Vagina (tissue), 2 donors: ENCODE measurements at regions not wholly inside any gene's neighbourhood (a gene's known extent, or its start where the extent isn't known, plus 50 kb on each side); places are given as distances from the start of the nearest gene placed in this dataset.

Experiments
- DNase-seq, 2 donors: peaks; one replicate each; pipeline ENCODE4 v3.0.0-alpha.2; 2017; ENCODE audit errors: extremely low spot score in 2 of 2
- H3K27ac ChIP-seq: fragments of 200-600 bp; sonication (generic); one replicate; pipeline ENCODE4 v1.5.1; 2019
- H3K27me3 ChIP-seq: fragments of 200-600 bp; sonication (generic); one replicate; pipeline ENCODE4 v1.5.1; 2019
- H3K36me3 ChIP-seq, 2 donors: fragments of 200-600 bp; sonication (generic); one replicate each; pipeline ENCODE4 v1.5.1; 2017 to 2019
- H3K4me1 ChIP-seq: fragments of 200-600 bp; sonication (generic); one replicate; pipeline ENCODE4 v1.5.1; 2019
- H3K4me3 ChIP-seq, 2 donors: fragments of 200-600 bp; sonication (generic); 1 replicate in 1 of 2; 2 replicates in 1 of 2; pipeline ENCODE4 v1.5.1; 2016 to 2019
- H3K9me3 ChIP-seq: fragments of 200-600 bp; sonication (generic); one replicate; pipeline ENCODE4 v1.5.1; 2019
- CTCF ChIP-seq, 3 experiments: fragments of 450-650 bp in 2 of 3; fragments of 200-600 bp in 1 of 3; sonication (generic) in 1 of 3; IDR thresholded peaks; one replicate each; pipeline ENCODE4 v1.5.1; 2017 to 2019; ENCODE audit warnings: antibody characterized with exemption in 3 of 3, mild to moderate bottlenecking in 2 of 3, moderate library complexity in 2 of 3
- POLR2A ChIP-seq, 2 donors: fragments of 450-650 bp; IDR thresholded peaks; one replicate each; pipeline ENCODE4 v1.6.1; 2017; ENCODE audit warnings: antibody characterized with exemption in 2 of 2, mild to moderate bottlenecking in 2 of 2, moderate library complexity in 2 of 2
- POLR2AphosphoS5 ChIP-seq, 2 donors: sonication (generic); formaldehyde crosslinking; IDR thresholded peaks; one replicate each; pipeline ENCODE4 v1.9.0; 2017; ENCODE audit warnings: antibody characterized with exemption in 2 of 2, mild to moderate bottlenecking in 2 of 2, low read depth in 1 of 2; ENCODE audit not compliant: insufficient read depth in 1 of 2
- intact Hi-C: fragments of 100-400 bp; cut with DNase I; formaldehyde crosslinking; loops from one replicate; pipeline ENCODE4 v1.15.1; 2023

DNA sequence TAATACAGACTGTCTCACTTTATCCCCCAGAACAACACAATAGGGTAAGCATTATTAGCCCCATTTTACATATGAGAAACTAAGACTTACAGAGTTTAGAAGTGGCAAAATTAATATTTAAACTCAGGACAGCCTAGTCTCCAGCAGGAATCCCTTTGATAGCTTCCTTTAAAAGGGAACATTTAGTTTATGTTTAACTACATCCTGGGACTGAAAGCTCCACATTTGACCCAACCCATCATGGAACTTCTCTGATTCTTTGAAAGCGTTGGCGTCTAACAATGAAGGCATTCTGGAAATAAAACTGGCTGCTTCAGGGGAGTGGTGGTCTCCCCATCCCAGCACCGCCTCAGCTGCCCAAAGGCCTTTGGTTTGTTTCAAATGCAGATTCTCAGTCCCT is 250.6 kb upstream of the NFIA start:
- H3K36me3 ChIP-seq: no peaks in the 10 kb centered on the region
- no peak for TF ChIP-seq POLR2A (IDR thresholded peaks at IDR 0.05)
- no peak for TF ChIP-seq POLR2AphosphoS5 (IDR thresholded peaks at IDR 0.05; ENCODE audit: insufficient read depth in 1 of 2, low read depth in 1 of 2)
- TF ChIP-seq CTCF (IDR thresholded peaks at IDR 0.05): no peak
- H3K4me3 ChIP-seq: no peak overlapping the region
- H3K4me1 ChIP-seq: no peaks in the 10 kb centered on the region
- no peak for DNase-seq
- H3K27me3 ChIP-seq: no peaks in the 10 kb centered on the region
- intact Hi-C loops: no loop called here
- H3K27ac ChIP-seq: no peak overlapping the region
- no peaks in the 10 kb centered on the region for H3K9me3 ChIP-seq

DNA sequence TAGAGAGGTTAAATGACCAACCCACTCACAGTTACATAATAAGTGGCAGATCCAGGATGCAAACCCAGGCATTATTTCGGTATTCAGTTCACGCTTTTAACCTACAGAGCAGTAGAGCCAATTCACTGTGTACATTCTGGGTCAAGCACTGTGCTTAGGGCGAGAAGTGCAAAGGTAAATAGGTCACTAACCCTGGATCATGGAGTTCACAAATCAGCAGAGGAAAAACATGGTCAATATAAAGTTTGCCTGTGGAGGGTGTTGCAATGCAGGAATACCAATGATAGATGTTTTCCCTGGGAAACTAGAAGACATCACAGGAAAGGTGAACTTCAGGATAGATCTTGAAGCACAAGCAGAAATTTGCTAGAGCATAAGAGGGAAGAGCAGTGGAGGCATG is 253.4 kb upstream of the NFIA start:
- Histone ChIP-seq H3K36me3 (no peaks in the 10 kb centered on the region), H3K27ac (no peak overlapping the region), H3K4me1 (no peaks in the 10 kb centered on the region), H3K27me3 (no peaks in the 10 kb centered on the region), H3K4me3 (no peak overlapping the region), H3K9me3 (no peaks in the 10 kb centered on the region)
- no peak for DNase-seq
- no peak for TF ChIP-seq POLR2AphosphoS5 (IDR thresholded peaks at IDR 0.05; ENCODE audit: insufficient read depth in 1 of 2, low read depth in 1 of 2)
- TF ChIP-seq CTCF (IDR thresholded peaks at IDR 0.05): no peak
- TF ChIP-seq POLR2A (IDR thresholded peaks at IDR 0.05): no peak
- intact Hi-C loops: no loop called here

DNA sequence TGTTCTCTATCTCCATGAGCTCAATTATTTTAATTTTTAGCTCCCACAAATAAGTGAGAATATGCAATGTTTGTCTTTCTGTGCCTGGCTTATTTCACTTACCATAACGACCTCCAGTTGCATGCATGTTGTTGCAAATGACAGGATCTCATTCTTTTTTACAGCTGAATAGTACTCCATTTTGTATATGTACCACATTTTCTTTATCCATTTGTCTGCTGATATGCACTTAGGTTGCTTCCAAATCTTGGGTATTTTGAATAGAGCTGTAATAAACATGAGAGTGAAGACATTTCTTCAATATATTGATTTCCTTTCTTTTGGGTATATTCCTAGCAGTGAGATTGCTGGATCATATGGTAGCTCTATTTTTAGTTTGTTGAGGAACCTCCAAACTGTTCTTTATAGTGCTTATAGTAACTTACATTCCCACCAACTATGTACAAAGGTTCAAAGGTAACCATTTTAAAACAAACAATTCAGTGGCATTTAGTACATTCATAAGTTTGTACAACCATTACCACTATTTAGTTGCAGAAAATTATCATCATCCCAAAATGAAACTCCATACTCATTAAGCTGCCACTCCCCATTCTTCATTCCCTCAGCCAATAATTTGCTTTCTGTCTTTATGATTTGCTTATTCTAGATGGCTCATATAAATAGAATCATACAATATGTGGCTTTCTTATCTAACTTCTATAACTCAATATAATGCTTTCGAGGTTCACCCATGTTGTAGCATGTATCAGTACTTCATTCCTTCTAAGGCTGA is 255.9 kb upstream of the NFIA start:
- intact Hi-C loops: no loop called here
- TF ChIP-seq POLR2A (IDR thresholded peaks at IDR 0.05) (no peak), CTCF (IDR thresholded peaks at IDR 0.05) (no peak), POLR2AphosphoS5 (IDR thresholded peaks at IDR 0.05; ENCODE audit: insufficient read depth in 1 of 2, low read depth in 1 of 2) (no peak)
- Histone ChIP-seq H3K36me3 (no peaks in the 10 kb centered on the region), H3K27me3 (no peaks in the 10 kb centered on the region), H3K27ac (no peak overlapping the region), H3K9me3 (no peaks in the 10 kb centered on the region), H3K4me3 (no peak overlapping the region), H3K4me1 (no peaks in the 10 kb centered on the region)
- DNase-seq: no peak

DNA sequence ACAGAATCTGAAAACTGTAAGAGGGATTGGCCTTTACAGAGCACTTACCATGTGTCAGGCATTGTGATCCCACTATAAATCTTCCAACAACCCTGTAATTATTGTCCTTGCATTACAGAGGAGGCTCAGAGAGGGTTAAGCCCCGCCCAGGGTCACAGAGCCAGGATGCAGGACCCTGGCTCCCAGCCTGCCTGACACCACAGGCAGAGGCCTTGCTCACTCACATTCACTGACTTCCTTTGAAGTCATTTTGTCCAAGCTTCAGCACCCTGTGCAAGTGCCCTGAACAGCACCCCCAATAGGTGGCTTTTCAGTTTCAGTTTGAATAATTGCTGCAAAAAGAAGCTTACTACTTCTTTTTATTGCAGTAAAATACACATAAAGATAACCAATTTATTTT is 256.8 kb upstream of the NFIA start:
- DNase-seq: no peak
- Histone ChIP-seq H3K36me3 (no peaks in the 10 kb centered on the region), H3K27ac (no peak overlapping the region), H3K9me3 (no peaks in the 10 kb centered on the region), H3K27me3 (no peaks in the 10 kb centered on the region), H3K4me1 (no peaks in the 10 kb centered on the region), H3K4me3 (no peak overlapping the region)
- intact Hi-C loops: no loop called here
- TF ChIP-seq POLR2AphosphoS5 (IDR thresholded peaks at IDR 0.05; ENCODE audit: insufficient read depth in 1 of 2, low read depth in 1 of 2) (no peak), POLR2A (IDR thresholded peaks at IDR 0.05) (no peak), CTCF (IDR thresholded peaks at IDR 0.05) (no peak)

- no peak for TF ChIP-seq CTCF (IDR thresholded peaks at IDR 0.05)
- TF ChIP-seq POLR2A (IDR thresholded peaks at IDR 0.05): no peak
- no peak for TF ChIP-seq POLR2AphosphoS5 (IDR thresholded peaks at IDR 0.05; ENCODE audit: insufficient read depth in 1 of 2, low read depth in 1 of 2)
- no peaks in the 10 kb centered on the region for H3K4me1 ChIP-seq
- no peaks in the 10 kb centered on the region for H3K9me3 ChIP-seq
- DNase-seq: no peak
- intact Hi-C loops: no loop called here
- no peak overlapping the region for H3K27ac ChIP-seq
- H3K4me3 ChIP-seq: no peak overlapping the region
- no peaks in the 10 kb centered on the region for H3K36me3 ChIP-seq
- no peaks in the 10 kb centered on the region for H3K27me3 ChIP-seq
These were observed 259.2 kb upstream of the NFIA start for GRCh38 chr1:60823151-60823550.
